ENCODE measurements at regions not wholly inside any gene's neighbourhood (a gene's known extent, or its start where the extent isn't known, plus 50 kb on each side); places are given as distances from the start of the nearest gene placed in this dataset.
A peak's percentile ranks its signal among the peaks of the same experiment; 100 is the strongest.
"Not testable (repeated sequence)": the region's sequence is repeated elsewhere in the genome, so short reads cannot be mapped to it uniquely, and the experiment has no call there.

DNA sequence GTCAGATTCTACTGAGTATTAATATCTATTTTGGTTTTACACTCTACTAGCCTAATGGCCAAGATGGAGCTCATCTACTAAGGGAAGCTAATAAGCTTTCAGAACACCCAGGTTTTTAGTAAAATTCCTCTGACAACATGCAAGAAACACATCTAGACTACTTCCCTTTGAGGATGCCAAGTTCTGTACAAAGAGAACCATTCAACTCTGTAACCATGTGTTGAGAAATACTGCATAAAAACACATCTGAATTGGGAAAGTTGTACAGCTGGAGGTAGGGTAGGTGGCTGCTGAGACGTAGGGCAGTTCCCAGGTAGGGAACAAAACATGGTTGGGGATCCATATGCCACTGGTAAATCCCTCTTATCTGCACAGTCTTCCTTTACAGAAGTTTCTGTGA, 66.2 kb downstream of the SC5D start:
- Mint-ChIP-seq H3K27me3 (no peaks in the 10 kb centered on the region), H3K27ac (no peak overlapping the region), H3K4me3 (no peak overlapping the region), H3K36me3 (ENCODE audit: low read depth) (no peaks in the 10 kb centered on the region), H3K4me1 (no peaks in the 10 kb centered on the region), H3K9me3 (peaks cover 2% of the 10 kb centered on the region)
- no peak for DNase-seq
- CTCF ChIA-PET = interaction anchor here (1.0 to 1.5 kb wide), 5 partner anchors 10 to 92 kb away, joined by 3 to 6 read pairs (median 3); no protein-coding TSS in a partner anchor
- POLR2A ChIA-PET = no interaction called here

DNA sequence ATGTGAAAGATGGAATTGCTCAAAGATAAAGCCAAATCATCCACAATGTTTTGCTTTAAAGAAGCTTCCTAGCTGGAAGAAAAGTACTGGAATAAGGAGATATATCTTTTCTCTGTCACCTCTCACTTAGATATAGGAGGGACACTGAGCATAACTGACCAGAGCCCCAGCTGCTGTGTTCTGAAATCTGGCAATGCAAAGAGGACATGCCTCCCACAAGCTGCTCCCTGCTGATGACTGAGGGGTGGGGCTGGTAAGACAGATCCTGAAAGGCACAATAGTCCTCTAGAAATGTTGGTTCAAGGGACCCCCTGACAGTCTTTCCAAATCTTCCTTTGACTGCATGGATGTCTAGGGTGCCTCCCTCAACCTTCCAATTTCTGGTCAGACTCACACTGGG, 67.0 kb downstream of the SC5D start:
- Mint-ChIP-seq H3K9me3 (peaks cover 2% of the 10 kb centered on the region), H3K4me3 (no peak overlapping the region), H3K36me3 (ENCODE audit: low read depth) (no peaks in the 10 kb centered on the region), H3K4me1 (no peaks in the 10 kb centered on the region), H3K27me3 (no peaks in the 10 kb centered on the region), H3K27ac (no peak overlapping the region)
- ChIA-PET CTCF (interaction anchor here (0.6 to 1.5 kb wide), 4 partner anchors 9 to 148 kb away, joined by 3 to 6 read pairs (median 4); no protein-coding TSS in a partner anchor), POLR2A (no interaction called here)
- no peak for DNase-seq

DNA sequence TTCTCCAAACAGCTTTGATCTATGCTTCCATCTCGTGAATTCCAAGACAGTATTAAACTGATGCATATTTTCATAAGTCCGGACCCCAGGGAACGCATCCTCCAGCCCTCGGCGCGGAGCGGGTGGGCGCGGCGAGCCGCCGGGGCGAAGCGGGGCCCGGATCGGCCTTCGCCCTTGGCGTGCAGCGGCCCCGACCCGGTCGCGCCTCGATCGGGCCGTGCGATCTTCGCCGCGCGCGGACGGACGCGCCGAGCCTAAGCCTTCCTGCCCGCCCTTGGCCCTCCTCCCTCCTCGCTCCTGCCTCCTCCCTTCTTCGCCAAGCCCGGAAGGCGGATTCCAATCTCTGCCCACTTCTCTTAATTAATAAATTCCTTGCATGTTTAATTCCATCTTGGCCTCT, 70.4 kb downstream of the SC5D start:
- CTCF ChIA-PET = interaction anchor here (1.0 kb wide), 1 partner anchor 14 kb away, joined by 3 read pairs; no protein-coding TSS in a partner anchor
- POLR2A ChIA-PET, H3K9me3 Mint-ChIP-seq, H3K27ac Mint-ChIP-seq, DNase-seq, H3K27me3 Mint-ChIP-seq, H3K4me3 Mint-ChIP-seq: not testable (repeated sequence)
- Mint-ChIP-seq H3K36me3 (ENCODE audit: low read depth) (peaks cover 11% of the 10 kb centered on the region), H3K4me1 (peaks cover 15% of the 10 kb centered on the region)

DNA sequence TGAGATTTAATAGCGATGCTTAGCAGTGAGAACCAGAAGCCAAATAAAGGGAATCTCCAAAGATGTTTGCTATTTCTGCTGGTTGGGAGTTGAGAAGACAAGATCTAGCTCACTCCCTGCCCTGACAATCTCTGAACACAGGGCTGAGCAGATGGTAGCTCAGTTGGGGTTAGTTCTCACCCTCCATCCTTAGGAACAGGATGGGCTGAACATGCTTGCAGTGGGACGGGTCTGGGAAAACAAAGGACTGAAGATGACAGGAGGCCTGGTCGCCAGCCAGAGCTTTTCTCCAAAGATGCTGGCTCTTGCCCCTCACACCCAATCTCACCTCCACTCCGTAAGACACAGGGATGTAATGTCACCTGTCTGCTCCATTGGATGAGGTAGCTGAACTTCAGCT, 72.7 kb downstream of the SC5D start:
- no peak for DNase-seq

DNA sequence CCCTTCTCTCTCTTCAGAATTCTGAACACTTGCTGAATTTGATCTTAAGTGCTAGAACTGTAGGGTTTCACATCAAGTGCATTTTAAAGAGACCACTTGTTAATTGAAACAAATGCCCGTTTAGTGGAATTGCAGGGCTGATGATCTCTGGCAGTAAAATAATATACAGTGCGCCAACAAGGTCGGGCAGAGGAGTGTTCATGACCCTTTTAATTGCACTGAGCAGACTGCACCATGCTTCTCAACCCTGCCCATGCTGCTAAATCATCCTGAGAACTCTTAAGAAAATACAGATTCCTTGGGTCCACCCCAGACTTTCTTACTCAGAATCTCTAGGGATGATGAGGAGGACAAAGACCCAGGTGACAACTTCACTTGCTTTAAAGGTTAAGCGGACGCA, 73.5 kb downstream of the SC5D start:
- H3K4me1 Mint-ChIP-seq = peaks cover 30% of the 10 kb centered on the region
- H3K4me3 Mint-ChIP-seq = no peak overlapping the region
- H3K9me3 Mint-ChIP-seq = peaks cover 9% of the 10 kb centered on the region
- DNase-seq = no peak
- peaks cover 13% of the 10 kb centered on the region for H3K36me3 Mint-ChIP-seq (ENCODE audit: low read depth)
- POLR2A ChIA-PET = no interaction called here
- no peak overlapping the region for H3K27ac Mint-ChIP-seq
- CTCF ChIA-PET = interaction anchor here (1.1 to 2.9 kb wide), 6 partner anchors 11 to 87 kb away, joined by 3 to 11 read pairs (median 4); partner anchors contain the start of gene SORL1-AS1
- no peaks in the 10 kb centered on the region for H3K27me3 Mint-ChIP-seq

More for the DNA sequence above, 72.7 kb downstream of the SC5D start:
- peaks cover 27% of the 10 kb centered on the region for H3K4me1 Mint-ChIP-seq
- peaks cover 5% of the 10 kb centered on the region for H3K9me3 Mint-ChIP-seq
- no peak overlapping the region for H3K4me3 Mint-ChIP-seq
- CTCF ChIA-PET = interaction anchor here (1.6 to 2.9 kb wide), 4 partner anchors 11 to 29 kb away, joined by 3 to 11 read pairs (median 6); no protein-coding TSS in a partner anchor
- H3K27ac Mint-ChIP-seq = no peak overlapping the region
- peaks cover 11% of the 10 kb centered on the region for H3K36me3 Mint-ChIP-seq (ENCODE audit: low read depth)
- H3K27me3 Mint-ChIP-seq = no peaks in the 10 kb centered on the region
- POLR2A ChIA-PET = no interaction called here

DNA sequence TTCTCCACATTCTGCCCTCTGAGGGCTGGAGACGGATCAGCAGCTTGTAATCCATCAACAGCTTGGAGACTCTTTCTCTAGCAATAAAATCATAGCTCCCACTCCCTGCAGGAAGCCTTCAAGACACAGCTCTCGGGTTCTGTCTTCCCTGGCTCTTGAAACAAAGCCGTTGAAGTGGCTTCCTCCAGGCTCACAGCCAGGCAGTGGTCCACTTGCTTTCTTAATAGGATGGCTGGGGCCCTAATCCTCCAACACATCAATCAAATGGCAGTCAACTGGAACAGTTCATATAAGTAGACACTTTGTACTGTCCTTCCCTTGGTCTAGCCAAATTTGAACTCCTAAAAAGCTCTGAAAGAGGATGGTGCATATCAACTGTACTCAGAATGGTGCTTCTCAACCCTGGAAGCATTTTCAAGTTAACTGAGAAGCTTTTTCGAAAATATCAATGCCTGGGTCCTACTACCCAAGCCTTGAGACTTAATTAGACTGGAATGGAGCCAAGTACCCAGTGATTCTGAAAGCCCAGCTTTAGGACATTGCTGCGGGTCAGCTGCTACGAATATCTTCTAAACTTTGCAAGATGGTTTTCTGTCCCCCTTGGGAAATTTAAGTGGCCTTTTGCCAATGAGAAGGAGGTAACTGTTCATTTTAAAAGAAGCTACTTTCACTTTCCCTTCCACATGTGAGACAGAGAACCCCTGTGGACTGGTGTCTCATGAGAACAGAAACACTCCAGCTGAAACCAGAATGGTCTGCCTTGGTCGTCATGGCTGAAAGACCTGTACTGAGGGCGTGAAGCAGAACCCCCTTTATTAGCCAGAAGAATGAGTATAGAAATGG, 74.7 kb downstream of the SC5D start:
- Mint-ChIP-seq H3K9me3 (peaks cover 14% of the 10 kb centered on the region), H3K27ac (peak overlapping the region; percentile 88), H3K36me3 (ENCODE audit: low read depth) (peaks cover 15% of the 10 kb centered on the region), H3K4me1 (peaks cover 38% of the 10 kb centered on the region), H3K4me3 (no peak overlapping the region), H3K27me3 (no peaks in the 10 kb centered on the region)
- peak; percentile 62 for DNase-seq
- ChIA-PET POLR2A (interaction anchor here (0.6 kb wide), 1 partner anchor 23 kb away, joined by 3 read pairs; no protein-coding TSS in a partner anchor), CTCF (interaction anchor here (1.0 to 2.9 kb wide), 8 partner anchors 8 to 92 kb away, joined by 3 to 11 read pairs (median 4); partner anchors contain the start of gene SORL1-AS1)

DNA sequence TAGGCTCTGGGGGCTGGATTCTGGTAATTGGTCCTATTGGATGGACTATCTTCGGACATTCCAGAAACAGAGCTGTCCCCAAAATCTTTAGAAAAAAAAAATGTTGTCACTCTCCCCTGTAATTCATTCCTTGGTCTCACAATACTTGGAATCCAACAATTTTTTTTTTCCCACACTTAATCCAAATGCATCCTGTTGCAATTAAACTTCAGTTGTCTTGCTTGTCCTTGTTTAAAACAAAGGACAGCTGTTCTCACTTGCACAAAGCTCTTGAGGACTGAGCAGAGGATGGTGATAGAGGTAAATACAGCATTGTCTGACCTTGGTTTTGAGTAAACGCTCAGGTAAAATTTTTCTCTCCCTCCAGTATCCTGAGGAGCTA, 75.3 kb downstream of the SC5D start:
- H3K9me3 Mint-ChIP-seq = peaks cover 14% of the 10 kb centered on the region
- H3K4me1 Mint-ChIP-seq = peaks cover 42% of the 10 kb centered on the region
- POLR2A ChIA-PET = interaction anchor here (0.6 kb wide), 1 partner anchor 22 kb away, joined by 3 read pairs; no protein-coding TSS in a partner anchor
- DNase-seq = no peak
- CTCF ChIA-PET = interaction anchor here (1.0 to 2.9 kb wide), 6 partner anchors 9 to 92 kb away, joined by 3 to 11 read pairs (median 4); no protein-coding TSS in a partner anchor
- H3K27ac Mint-ChIP-seq = peak overlapping the region; percentile 88
- no peak overlapping the region for H3K4me3 Mint-ChIP-seq
- no peaks in the 10 kb centered on the region for H3K27me3 Mint-ChIP-seq
- H3K36me3 Mint-ChIP-seq (ENCODE audit: low read depth) = peaks cover 15% of the 10 kb centered on the region

DNA sequence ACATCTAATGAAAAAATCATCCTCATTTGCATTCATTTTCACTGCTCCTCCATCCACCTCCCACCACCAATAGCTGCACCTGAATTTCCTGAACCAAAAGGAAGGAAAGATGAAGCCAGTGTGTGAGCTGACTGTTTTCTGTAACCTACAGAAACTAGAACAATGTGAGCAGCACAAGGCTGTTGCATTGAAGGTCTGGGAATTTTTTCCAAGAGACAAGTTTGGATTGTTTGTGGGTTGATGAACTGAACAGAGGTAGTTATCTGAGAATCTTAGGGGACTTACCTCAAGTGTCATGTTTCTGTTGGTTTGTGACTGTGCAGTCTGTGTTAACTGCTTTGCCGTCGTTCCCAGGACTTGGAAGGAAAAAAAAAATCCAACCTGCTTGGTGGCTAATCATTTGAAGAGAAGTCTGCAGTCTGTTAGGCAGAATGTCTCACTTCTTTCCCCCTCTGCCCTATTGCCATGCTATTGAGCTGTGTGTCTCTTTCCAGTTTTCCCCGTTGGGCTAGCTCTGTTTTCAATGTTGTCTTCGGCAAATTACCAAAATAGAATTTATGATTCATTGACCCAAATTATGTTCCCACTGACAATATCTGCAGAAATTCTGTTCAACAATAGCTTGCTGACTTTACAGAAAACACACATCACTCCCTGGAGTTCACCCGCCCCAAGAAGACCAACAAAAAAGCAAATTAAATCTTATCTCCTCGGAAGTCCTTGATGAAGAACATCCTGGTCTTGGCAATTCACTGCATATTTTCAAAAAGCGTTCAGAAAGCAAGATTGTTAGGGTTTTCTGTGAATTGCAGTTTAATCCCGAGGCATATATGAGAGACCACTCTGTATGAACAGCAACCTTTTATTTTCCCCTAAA, 76.0 kb downstream of the SC5D start:
- H3K36me3 Mint-ChIP-seq (ENCODE audit: low read depth) = peaks cover 18% of the 10 kb centered on the region
- peaks cover 16% of the 10 kb centered on the region for H3K9me3 Mint-ChIP-seq
- no peak overlapping the region for H3K4me3 Mint-ChIP-seq
- no peak for DNase-seq
- H3K27me3 Mint-ChIP-seq = no peaks in the 10 kb centered on the region
- H3K4me1 Mint-ChIP-seq = peaks cover 50% of the 10 kb centered on the region
- CTCF ChIA-PET = interaction anchor here (0.6 to 2.0 kb wide), 5 partner anchors 8 to 938 kb away, joined by 3 to 6 read pairs (median 4); no protein-coding TSS in a partner anchor
- peak overlapping the region; percentile 88 for H3K27ac Mint-ChIP-seq
- POLR2A ChIA-PET = no interaction called here

DNA sequence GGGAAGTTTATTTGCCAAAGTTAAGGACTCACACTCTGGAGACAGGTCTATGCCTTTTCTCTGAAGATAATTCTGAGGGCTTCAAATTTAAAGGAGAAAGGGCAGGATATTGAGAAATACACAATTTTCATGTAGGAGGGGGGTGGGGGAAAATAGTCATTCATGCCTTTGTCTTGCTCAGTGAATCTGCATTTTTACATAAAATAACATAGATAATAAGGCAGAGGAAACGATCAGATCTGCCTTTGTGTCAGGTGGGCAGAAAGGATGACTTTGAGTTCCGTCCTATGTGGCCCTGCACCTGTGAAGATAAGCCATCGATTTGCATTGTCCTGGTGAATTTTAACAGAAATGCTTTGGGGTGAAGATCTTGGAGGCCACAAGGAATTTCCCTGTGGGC, 76.8 kb downstream of the SC5D start:
- POLR2A ChIA-PET = no interaction called here
- no peaks in the 10 kb centered on the region for H3K27me3 Mint-ChIP-seq
- peaks cover 56% of the 10 kb centered on the region for H3K4me1 Mint-ChIP-seq
- DNase-seq = no peak
- CTCF ChIA-PET = interaction anchor here (0.8 to 2.0 kb wide), 3 partner anchors 9 to 10 kb away, joined by 3 to 7 read pairs (median 6); no protein-coding TSS in a partner anchor
- no peak overlapping the region for H3K4me3 Mint-ChIP-seq
- H3K27ac Mint-ChIP-seq = peak overlapping the region; percentile 28
- peaks cover 18% of the 10 kb centered on the region for H3K36me3 Mint-ChIP-seq (ENCODE audit: low read depth)
- H3K9me3 Mint-ChIP-seq = peaks cover 17% of the 10 kb centered on the region

DNA sequence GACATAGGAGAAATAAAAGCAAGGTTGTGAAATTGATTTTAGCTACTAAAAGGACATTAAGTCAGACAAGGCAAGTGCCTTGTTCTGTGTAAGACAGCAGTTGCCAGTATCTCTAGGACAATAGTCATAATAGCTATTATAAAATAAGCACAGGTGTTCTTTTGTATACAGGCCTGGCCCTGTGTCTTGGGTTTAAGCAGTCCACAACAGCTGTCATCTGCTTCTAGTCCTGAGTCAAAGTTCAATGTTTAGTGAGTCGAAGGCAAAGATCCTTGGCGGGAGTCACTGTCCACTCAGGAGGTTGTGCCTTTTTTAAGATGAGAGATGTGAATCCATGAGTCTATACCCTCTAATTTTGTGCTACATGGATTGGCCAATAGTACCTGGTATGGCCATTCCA, 79.5 kb downstream of the SC5D start:
- no peak overlapping the region for H3K27ac Mint-ChIP-seq
- no peak overlapping the region for H3K4me3 Mint-ChIP-seq
- ChIA-PET POLR2A (interaction anchor here (0.6 kb wide), 1 partner anchor 12 kb away, joined by 3 read pairs; no protein-coding TSS in a partner anchor), CTCF (interaction anchor here (0.6 to 2.1 kb wide), 2 partner anchors 15 to 1986 kb away, joined by 3 to 7 read pairs; no protein-coding TSS in a partner anchor)
- peaks cover 14% of the 10 kb centered on the region for H3K36me3 Mint-ChIP-seq (ENCODE audit: low read depth)
- H3K4me1 Mint-ChIP-seq = peaks cover 63% of the 10 kb centered on the region
- no peaks in the 10 kb centered on the region for H3K27me3 Mint-ChIP-seq
- peaks cover 12% of the 10 kb centered on the region for H3K9me3 Mint-ChIP-seq
- DNase-seq = no peak

DNA sequence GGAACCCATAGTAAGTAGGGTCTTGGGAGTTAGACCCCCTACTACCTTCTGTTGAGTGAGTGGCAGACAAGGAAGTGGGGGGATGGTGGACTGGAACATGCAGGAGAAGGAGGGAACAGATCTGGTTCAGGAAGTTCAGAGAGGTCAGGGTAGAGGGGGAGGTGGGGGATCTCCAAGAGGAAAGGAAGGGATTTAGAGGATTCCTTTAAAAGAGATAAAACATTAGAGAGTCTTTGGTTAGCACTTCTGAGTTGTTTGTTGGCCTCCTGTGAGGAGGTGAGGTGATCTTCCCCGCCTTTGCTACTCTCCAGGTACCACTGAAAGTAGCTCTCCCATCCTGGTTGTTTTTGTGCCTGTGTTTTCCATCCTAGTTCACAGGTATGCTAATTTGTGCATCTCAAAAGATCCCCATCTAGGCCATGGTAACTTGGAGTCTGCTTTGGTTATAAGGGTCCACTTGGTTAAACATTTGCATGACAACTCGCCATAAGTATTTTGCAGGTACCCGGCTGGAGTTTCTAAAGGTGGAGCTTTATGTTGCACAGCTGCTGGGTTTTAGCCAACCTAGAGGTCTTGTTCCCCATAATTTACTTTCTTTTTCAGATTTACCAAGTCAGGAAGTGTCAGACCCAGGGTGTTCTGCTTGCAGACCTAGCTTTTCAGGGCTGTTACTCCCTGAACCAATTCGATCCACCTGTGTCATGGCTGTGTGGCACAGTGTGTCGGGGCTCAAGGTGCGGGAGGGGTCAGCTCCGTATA, 79.3 kb upstream of the SORL1 start:
- H3K4me3 Mint-ChIP-seq = no peak overlapping the region
- H3K36me3 Mint-ChIP-seq (ENCODE audit: low read depth) = peaks cover 10% of the 10 kb centered on the region
- CTCF ChIA-PET = interaction anchor here (0.7 to 2.5 kb wide), 3 partner anchors 10 to 36 kb away, joined by 3 to 7 read pairs (median 3); no protein-coding TSS in a partner anchor
- DNase-seq = peak; percentile 12
- no peaks in the 10 kb centered on the region for H3K27me3 Mint-ChIP-seq
- H3K27ac Mint-ChIP-seq = peak overlapping the region; percentile 81
- peaks cover 58% of the 10 kb centered on the region for H3K4me1 Mint-ChIP-seq
- POLR2A ChIA-PET = no interaction called here
- H3K9me3 Mint-ChIP-seq = peaks cover 11% of the 10 kb centered on the region
